GM19239 (cell line): ENCODE measurements at regions not wholly inside any gene's neighbourhood (a gene's known extent, or its start where the extent isn't known, plus 50 kb on each side); places are given as distances from the start of the nearest gene placed in this dataset.

Source experiments
- DNase-seq: peaks from one replicate; pipeline ENCODE4 v3.0.0; 2011; ENCODE audit warnings: low spot score; ENCODE audit not compliant: insufficient read length
- FAIRE-seq: peaks from 2 replicates; lab custom pipeline; 2011; peaks lifted over from hg19 to GRCh38; lab: Jason Lieb, UNC

DNA sequence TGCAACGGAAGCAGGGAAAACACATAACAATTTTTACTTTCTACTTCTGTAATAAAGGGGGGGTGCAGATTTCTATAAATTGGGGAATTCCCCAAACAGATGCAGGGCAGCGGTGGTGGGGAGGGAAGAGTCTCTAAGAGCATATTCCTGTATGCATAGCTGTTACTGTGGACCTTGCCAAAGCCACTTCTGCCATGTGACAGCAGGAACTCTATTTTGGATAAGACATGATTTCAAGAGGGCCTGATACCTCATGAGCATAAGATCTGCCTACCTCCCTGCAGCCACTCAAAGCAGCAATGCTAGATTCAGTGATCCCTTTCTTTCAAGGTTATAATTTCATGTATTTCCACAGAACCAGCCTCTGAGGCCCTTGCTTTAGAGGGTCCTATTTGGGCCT lies 86.2 kb upstream of the CNKSR3 start:
- DNase-seq = no peak
- no peak for FAIRE-seq

DNA sequence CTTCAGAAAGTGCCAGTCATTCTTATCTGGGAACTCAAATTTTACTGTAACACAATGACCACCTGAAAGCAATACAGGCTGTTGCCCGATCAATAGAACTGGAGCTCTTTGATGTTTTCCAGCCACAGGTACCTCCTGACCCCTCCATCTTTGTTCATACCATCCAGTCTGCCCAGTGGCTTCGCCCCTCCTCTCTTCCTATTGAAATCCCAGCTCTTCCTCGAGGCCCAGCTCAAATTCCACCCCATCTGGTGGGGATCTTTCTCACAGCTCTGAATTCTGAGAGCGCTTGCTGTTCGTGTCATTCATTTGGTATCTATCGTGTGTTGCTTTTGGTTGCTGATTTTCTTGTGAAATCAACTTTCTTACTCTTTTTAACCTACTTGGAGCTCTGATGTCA lies 87.9 kb upstream of the CNKSR3 start:
- DNase-seq = no peak
- no peak for FAIRE-seq

DNA sequence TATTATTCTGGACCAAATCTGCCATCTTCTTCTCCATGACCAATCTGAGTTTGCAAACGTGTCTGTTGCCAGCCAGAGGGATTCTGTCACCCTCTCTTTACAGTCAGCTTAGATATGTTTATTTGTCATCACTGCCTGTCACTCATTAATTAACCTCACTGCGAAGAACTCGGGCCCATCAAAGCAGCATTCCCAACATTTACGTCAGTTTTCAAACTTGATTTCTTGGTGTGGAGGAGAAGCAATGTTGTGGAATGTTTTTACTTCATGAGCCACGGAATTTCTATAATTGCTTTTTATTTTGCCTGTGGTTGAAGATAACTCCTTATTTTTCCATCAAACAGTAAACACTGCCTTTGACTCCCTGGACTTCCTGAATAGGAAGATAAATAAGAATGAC lies 91.8 kb upstream of the CNKSR3 start:
- no peak for FAIRE-seq
- DNase-seq = no peak

DNA sequence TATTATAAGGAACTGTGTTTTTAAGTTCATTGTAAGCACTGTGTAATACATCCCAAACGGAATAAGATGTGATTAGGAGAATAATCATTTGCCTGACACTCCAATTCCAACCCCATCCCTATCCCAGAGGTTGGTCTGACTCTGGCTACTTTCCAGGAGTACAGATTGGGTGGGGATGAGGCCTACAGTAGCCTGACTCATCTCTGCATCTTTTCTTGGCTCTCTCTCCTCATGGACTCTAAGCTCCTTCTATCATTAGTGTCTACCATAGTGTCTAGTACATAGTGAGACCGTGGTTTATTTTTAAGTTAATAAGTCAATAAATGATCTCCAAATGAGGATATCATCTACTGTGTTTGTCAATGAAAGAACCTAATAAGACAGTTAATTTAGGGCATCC lies 92.2 kb upstream of the CNKSR3 start:
- DNase-seq (no peak), FAIRE-seq (no peak)

DNA sequence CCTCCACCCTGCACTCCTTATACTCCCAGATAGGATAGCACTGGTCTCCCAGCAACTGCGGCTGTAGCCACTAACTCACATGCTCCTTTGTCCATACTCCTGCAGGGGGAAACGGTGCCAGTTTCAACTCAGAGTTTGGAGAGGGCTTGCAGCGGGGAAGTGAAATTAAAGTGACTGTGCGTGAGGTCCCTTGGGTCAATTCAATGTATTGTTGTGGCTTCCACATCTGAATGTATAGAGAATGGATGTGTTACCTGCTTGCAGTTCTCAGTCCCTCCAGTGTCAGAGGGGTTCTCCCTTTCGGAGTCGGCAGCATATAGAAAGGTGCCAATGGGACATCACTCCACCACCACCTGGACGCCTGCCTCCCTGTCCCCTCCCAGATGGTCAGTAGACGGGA lies 93.6 kb upstream of the CNKSR3 start:
- peak; percentile 82 for FAIRE-seq
- DNase-seq = no peak

DNA sequence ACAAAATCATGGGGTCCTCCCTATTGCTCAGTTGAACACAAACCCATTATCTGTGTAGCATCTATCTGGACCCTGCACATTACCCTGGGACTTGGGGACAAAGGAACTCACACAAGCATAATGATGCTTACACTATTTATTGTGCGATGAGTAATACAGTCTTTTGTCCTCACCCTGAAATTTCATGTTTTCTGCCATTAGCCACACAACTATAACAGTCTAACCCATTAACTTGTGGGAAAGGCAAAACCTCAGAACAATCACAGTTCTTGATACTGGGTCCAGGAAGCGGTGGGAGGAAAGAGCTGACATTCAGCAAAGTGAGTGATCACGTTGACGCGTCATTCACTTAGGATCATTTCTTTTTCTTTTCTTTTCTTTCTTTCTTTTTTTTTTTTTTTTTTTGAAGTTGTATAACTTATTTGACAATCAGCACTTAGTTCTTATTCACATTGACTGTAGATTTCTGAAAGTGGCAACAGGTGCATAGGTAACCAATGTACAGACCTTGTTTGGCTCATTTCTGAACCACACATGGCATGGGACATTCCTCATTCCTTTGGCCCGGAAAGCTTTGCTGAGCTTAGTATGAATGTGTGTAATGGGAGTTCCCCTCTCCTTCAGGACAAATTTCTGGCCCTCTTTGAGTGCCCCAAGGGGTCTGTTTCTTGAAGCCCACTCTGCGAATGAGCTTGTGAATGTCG lies 94.8 kb upstream of the CNKSR3 start:
- FAIRE-seq (peak; percentile 37), DNase-seq (peak; percentile 8)

DNA sequence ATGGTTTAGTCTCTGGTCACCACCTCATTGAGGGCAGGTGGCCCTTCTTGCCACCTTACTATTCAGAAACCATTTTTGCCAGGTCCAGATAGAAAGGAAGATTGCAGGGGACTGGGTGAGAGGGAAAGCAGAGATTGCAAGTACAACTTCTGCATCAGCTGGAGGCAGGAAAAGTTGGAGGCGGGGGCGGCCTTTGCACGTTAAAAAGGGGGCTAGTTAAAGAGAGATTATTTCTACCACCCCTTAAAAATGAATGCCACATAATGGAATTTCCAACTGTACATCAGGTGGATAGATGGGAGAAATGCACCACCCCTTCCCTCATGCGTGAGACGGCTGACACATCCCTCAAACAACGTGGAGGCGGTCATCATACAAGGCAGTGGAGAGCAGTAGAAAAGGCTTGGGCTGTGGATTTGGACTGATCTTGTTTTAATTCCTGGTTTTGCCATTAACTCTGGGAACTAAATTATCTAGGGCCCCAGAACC lies 95.4 kb upstream of the CNKSR3 start:
- FAIRE-seq (peak; percentile 54), DNase-seq (no peak)

DNA sequence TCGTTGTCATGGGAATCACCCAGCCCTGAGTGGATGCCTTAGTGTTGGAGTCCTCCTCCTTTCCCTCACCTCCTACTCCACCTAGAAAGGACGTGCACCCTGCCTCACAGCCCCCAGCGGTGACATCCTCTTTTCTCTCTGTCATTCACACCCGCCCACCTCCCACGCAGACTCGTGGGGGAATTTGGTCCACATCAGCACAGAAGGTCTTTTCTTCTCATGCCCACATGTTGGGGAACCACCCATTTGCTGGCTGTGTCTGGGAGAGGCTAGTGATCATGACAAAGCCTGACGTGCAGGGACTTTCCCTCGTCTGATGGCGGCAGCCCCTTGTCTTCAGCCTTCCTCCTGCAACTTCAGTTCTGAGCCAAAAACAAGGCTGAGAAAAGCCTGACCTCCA lies 96.0 kb upstream of the CNKSR3 start:
- FAIRE-seq (peak; percentile 91), DNase-seq (peak; percentile 25)

DNA sequence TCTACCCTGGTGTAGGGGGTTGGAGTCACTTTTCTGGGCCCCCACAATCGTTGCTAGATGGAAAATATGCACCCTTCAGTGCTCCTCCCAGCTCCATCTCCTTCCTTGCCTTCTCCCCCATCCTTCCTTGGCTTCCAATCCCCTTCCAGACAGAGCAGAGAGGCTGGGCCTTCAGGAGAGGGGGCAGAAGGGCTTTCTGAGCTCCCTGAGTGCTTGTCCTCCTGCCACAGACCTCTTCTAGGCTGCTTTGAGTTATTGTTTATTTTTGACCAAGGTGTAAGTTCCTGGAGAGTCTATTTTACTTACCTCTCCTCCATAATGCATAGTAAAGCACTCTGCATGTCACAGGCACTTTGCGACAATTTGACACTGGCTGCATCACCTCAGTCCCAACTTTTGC lies 96.4 kb upstream of the CNKSR3 start:
- peak; percentile 37 for FAIRE-seq
- no peak for DNase-seq

DNA sequence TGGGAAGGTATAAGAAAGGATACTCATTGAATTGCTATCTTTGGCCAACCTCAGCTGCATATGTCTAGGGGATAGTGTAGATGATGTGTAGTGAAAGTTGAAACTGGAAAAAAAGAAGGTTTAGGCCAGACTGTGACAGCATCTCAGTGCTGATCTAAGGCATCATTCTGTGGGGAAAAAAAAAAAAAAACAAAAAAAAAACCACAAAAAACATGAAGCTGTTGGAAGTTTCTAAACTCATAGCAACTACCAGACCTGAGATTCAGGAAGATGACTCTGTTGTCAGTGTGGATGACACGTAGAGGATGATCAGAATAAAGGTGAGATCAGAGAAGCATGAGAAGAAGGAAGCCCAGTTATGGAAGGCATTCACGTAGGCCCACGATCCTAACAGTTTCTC lies 100.8 kb upstream of the CNKSR3 start:
- FAIRE-seq (peak; percentile 64), DNase-seq (no peak)

DNA sequence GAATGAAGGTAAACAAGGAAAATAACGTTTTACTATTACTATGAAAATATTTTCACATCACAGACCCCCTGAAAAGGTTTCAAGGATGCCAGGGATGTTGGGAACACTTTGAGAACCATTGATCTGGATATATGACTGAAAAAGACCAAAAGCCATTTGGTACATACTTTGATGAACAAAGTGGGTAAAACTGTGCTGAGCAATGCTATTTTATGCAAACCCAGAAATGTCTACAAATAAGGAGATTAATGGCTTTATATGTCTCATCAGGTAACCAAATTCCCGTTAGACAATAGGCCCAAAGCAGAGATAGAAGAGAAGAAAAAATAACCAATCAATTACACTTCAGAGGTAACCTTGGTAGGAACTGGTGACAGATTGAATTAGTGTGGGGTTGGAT lies 101.4 kb upstream of the CNKSR3 start:
- DNase-seq (no peak), FAIRE-seq (peak; percentile 23)

DNA sequence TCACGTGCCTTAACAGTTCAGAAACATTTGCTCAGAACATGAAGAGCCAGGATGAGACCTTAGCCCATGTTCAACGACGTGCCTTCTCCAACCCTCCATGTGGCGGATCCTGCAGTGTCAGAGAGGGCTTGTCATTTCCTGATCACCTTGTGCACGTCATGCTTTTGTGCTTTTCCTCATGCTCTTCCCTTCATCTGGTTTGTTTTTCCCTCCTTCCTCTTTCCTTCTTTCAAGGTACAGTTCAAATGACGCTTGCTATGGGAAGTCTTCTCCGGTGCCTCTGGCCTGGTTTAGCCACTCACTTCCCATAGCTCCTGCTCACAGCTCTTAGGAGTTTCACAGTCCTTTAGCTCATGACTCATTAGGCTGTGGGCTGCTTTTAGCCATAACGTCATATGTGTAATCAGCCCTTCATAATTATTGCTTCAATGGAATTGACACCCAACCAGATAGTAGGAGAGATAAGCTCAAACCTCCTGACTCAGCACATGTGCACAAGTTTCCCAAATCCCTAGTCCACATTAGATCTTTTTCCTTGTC lies 102.7 kb upstream of the CNKSR3 start:
- FAIRE-seq (no peak), DNase-seq (no peak)

DNA sequence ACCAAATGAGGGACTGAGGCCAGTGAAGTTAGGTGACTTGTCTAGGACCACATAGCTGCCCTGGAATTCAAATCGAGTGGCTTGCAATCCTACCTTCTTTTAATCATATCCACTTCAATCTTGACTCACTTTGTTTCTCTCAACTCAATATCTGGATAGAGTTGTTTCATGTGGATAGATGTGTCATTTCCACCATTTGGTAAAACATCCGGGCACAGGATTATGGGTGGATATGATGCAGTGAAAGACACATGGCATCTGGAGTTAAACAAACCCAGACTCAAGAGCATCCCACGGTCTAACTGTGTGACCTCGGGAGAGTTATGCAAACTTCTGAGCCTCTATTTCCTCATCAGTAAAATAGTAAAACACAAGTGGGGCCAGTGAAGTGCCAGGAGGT lies 103.6 kb upstream of the CNKSR3 start:
- FAIRE-seq (no peak), DNase-seq (no peak)

DNA sequence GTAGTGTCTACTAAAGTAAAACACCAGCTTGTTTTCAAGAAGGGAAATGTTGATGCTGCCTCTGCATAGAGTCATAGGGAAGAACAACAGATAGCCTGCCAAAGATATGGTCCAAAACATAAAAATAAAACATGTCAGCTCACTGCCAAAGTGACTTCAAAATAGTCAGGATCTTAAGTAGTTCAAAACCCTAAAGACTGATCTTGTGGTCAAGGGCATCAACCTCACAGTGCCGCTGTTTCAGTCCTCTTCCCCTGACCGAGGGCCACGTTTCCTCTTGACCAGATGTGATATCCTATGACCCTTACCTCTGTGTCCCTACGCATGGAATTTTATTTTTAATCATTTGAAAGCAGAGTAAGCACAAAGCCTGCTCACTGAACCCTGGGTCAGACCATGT lies 104.2 kb upstream of the CNKSR3 start:
- FAIRE-seq (no peak), DNase-seq (no peak)

DNA sequence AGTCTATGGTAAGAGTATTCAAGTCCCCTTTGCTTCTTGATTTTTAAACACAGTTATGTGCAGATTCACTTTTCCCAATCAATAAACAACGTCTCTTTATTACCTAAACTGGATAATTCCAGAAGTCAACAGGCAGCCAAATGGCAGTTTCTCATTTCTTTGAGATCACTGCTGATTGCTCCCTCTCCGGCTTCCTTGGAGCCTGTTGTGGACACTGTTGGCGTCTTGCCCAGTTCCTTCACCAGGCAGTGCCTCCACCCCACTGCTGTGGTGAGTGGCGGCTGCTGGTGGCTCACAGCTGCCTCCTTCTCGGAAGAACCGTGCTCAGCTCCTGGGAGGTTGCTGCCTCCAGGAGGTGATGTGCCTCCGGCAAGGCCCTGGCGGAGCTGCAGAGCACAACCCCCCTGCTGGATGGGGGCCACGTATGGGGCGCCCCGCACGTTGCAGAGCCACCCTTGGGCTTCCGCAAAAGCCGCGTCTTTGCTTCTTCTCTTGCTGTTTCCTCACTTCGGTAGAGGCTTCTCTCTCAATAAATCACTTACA lies 105.1 kb upstream of the CNKSR3 start:
- FAIRE-seq (no peak), DNase-seq (no peak)

DNA sequence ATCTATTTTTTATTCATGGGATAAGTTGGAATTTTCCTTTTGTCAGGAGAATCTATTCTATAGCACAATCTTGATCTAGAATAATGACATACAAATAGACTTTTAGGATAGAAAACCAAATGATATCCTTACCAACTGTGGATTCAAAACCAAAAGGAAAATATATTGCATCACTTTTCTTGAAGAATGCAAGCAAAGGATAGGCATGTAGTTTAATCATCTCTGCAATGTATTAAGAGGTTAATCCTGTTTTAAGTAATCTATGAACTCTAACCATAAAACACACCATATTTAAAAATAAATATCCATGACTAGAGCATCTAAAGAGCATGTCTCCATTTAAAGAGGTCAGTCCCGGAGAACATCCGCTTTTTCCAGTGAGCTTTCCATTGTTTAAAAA lies 106.7 kb upstream of the CNKSR3 start:
- no peak for FAIRE-seq
- DNase-seq = no peak

DNA sequence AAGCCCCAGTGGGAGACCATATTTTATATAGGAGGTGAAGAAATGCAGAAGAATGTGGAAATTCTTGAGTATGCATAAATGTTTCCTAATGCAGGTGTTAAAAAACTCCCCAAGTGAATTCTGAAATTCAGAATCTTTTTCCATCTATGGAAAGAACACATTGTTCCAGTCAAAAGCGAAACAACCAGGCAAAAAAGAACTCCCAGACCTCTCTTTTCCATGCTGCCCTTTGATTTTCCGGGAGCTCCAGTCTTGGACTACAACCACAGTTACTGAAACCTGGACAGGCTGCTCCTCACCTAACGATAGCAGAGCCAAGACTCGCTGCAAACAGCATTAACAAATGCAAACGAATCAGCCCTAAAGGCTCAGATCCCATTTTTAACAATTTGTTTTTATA lies 108.7 kb upstream of the CNKSR3 start:
- DNase-seq (no peak), FAIRE-seq (no peak)

DNA sequence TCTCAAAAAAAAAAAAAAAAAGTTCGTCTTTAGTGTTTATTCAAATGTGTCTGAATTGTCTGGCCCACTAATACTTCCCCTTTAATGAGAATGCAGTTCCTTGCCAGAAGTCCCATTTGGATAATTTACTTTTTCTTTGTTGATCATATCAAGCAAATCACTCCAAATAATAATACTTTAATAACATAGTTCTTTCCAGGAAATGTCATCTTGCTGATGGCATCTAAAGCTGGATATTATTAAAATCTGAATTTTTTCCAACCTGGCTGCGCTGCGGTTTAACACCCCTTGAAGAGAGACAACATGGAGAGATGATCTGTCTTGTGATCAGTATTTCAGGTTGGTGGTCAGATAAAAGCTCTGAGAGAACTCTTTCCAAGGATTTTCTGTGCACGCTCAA lies 111.2 kb upstream of the CNKSR3 start:
- no peak for FAIRE-seq
- no peak for DNase-seq

DNA sequence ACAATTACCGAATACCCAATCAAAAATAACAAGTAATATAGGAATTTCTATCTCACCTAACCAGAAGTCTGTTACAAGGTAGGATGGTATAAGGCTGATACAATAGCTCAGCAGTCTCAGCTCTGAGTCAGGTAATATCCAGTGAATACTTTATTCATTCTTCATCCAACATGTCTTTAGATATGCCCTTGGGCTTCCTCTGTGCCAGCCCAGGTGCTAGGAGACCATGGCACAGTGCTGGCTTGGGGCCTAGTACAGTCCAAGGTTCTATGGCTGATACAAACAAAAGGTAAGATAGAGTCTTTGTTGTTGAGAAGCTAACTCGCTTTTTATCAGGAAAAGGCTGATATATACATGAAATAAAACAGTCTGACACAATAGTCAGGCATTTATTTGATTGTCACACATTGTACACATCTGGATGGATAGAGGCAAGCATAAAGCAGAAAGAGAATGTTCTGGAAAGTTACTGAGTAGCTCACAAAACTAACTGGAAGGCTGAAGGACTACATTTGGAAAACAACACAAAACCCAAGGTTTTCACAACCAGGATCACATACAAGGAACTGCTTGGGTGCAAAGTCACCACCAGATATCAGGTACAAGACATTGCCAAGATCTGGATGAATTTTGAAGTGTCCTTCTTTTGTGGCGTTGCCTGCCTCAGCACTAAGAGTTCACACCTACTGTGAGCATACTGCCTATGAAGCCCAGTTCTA lies 110.4 kb upstream of the SCAF8 start:
- FAIRE-seq (no peak), DNase-seq (no peak)

DNA sequence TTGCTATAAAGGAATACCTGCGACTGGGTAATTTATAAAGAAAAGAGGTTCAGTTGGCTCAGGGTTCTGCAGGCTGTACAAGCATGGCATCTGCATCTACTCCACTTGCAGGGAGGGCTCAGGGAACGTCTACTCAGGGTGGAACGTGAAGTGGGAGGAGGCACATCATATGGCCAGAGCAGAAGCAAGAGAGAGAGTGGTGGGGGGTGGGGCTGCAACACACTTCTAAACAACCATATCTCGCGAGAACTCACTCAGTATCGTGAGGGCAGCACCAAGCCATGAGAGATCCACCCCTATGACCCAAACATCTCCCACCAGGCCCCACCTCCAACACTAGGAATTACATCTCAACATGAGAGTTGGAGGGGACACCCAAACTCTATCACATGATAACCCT lies 109.8 kb upstream of the SCAF8 start:
- FAIRE-seq = no peak
- DNase-seq = no peak

DNA sequence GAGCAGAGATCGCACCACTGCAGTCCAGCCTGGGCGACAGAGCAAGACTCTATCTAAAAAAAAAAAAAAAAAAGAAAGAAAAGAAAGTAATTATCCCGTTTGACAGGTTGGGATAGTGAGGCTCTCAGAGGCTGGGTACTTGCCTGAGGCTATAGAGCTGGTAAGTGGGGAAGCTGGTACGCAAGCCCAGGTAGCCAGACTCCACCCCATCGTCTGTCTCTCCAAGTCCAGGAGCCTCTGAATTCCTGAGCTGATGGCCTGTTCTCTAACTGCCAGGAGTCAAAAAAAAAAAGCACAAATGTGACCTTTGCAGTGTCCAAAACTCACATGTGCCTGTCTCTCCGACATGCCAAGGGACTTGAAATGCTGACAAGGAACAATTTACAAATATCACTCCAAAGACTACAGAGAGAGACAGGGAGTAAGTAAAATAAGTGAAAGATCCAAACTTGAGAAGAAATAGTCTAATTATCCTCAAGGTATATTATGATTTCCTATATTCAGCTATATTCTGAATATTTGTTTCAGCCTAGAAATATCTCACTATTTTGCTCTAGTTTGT lies 109.1 kb upstream of the SCAF8 start:
- DNase-seq = no peak
- FAIRE-seq = no peak
